ENCODE measurements at regions not wholly inside any gene's neighbourhood (a gene's known extent, or its start where the extent isn't known, plus 50 kb on each side); places are given as distances from the start of the nearest gene placed in this dataset.
"Not testable (repeated sequence)": the region's sequence is repeated elsewhere in the genome, so short reads cannot be mapped to it uniquely, and the experiment has no call there.

GRCh38 chrY:8897876-8898275, 439.4 kb upstream of the TSPY4 start:
- no peak for DNase-seq

GRCh38 chrY:8905141-8905540, 432.1 kb upstream of the TSPY4 start:
- DNase-seq: no peak

- DNase-seq: not testable (repeated sequence)
Observed at GRCh38 chrY:8922576-8922975, 414.7 kb upstream of the TSPY4 start.

Data from T-helper 2 cell (primary cell).